Adipocyte (in vitro differentiated cells): ENCODE measurements at regions not wholly inside any gene's neighbourhood (a gene's known extent, or its start where the extent isn't known, plus 50 kb on each side); places are given as distances from the start of the nearest gene placed in this dataset.

Source experiments
- DNase-seq: peaks from one replicate; pipeline ENCODE4 v3.0.0-alpha.2; 2015; ENCODE audit warnings: low read depth
- H3K27me3 ChIP-seq: replicated peaks from 2 replicates; pipeline ENCODE4 v1.7.0; 2013; ENCODE audit warnings: mild to moderate bottlenecking, low read length, moderate library complexity; ENCODE audit not compliant: control insufficient read depth, insufficient read depth
- H3K36me3 ChIP-seq: 2 replicates; pipeline ENCODE4 v1.7.0; 2013; ENCODE audit warnings: low read length, mild to moderate bottlenecking, moderate library complexity; ENCODE audit not compliant: control insufficient read depth, insufficient read depth, severe bottlenecking
- H3K4me1 ChIP-seq: 2 replicates; pipeline ENCODE4 v1.7.0; 2013; ENCODE audit warnings: mild to moderate bottlenecking, low read length, moderate library complexity; ENCODE audit not compliant: control insufficient read depth, insufficient read depth
- H3K4me3 ChIP-seq: 2 replicates; pipeline ENCODE4 v1.7.0; 2013; ENCODE audit warnings: mild to moderate bottlenecking, low read length, moderate library complexity
- H3K9ac ChIP-seq: 2 replicates; pipeline ENCODE4 v1.7.0; 2013; ENCODE audit warnings: mild to moderate bottlenecking, low read length, moderate library complexity
- H3K9me3 ChIP-seq: 2 replicates; pipeline ENCODE4 v1.7.0; 2013; ENCODE audit warnings: mild to moderate bottlenecking, low read length, moderate library complexity; ENCODE audit not compliant: control insufficient read depth

GRCh38 chr13:40292108-40292507 lies 374.3 kb downstream of the FOXO1 start:
- no peak overlapping the region for H3K4me3 ChIP-seq
- no peak for DNase-seq
- H3K27me3 ChIP-seq = no peaks in the 10 kb centered on the region
- H3K9ac ChIP-seq = no peak overlapping the region
- H3K36me3 ChIP-seq = no peaks in the 10 kb centered on the region
- H3K9me3 ChIP-seq = peaks cover 21% of the 10 kb centered on the region
- H3K4me1 ChIP-seq = no peaks in the 10 kb centered on the region

- DNase-seq = no peak
- H3K27me3 ChIP-seq = no peaks in the 10 kb centered on the region
- H3K9ac ChIP-seq = no peak overlapping the region
- no peaks in the 10 kb centered on the region for H3K36me3 ChIP-seq
- peaks cover 22% of the 10 kb centered on the region for H3K9me3 ChIP-seq
- no peaks in the 10 kb centered on the region for H3K4me1 ChIP-seq
- no peak overlapping the region for H3K4me3 ChIP-seq
Observed at GRCh38 chr13:40292536-40292935, 373.9 kb downstream of the FOXO1 start.

GRCh38 chr13:40302351-40302750 lies 364.1 kb downstream of the FOXO1 start:
- peaks cover 9% of the 10 kb centered on the region for H3K4me1 ChIP-seq
- DNase-seq = no peak
- H3K9me3 ChIP-seq = peaks cover 30% of the 10 kb centered on the region
- no peak overlapping the region for H3K4me3 ChIP-seq
- H3K27me3 ChIP-seq = no peaks in the 10 kb centered on the region
- H3K9ac ChIP-seq = no peak overlapping the region
- H3K36me3 ChIP-seq = no peaks in the 10 kb centered on the region

DNA sequence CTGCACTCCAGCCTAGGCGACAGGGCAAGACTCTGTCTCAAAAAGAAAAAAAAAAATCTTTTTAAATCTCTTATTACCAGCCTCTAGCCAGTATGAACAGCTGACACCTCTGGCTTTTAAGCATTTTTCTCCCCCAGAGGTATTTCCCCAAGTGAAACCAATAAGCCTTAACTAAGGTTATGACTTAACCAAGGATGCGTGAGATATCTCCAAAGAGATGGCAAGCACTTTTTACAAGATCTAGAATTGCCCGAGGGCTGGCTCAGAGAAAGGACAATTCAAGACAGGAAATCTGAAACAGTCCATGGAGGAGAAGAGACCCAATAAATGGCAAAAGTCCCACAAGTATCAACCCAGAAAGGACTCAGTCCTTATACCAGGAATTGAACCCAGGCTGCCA lies 362.1 kb downstream of the FOXO1 start:
- peaks cover 31% of the 10 kb centered on the region for H3K9me3 ChIP-seq

DNA sequence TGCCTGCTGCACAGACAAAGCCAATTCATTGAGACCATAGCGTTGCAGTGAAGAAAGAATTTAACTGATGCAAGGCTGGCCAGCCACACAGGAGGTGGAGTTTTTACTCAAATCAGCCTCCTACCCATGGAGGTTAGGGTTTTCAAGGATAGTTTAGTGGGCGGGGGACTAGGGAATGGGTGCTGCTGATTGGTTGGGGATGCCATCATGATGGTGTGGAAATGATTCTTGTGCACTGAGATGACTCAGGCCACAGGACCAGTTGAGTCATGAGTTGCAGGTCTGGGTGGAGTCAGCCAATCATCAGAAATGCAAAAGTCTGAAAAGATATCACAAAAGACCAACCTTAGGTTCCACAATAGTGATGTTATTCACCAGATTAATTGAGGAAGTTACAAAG lies 359.6 kb downstream of the FOXO1 start:
- H3K9me3 ChIP-seq = peaks cover 29% of the 10 kb centered on the region

More for the DNA sequence above, 362.1 kb downstream of the FOXO1 start:
- H3K4me1 ChIP-seq = no peaks in the 10 kb centered on the region
- no peaks in the 10 kb centered on the region for H3K27me3 ChIP-seq
- H3K36me3 ChIP-seq = no peaks in the 10 kb centered on the region
- H3K9ac ChIP-seq = no peak overlapping the region
- no peak overlapping the region for H3K4me3 ChIP-seq
- no peak for DNase-seq

DNA sequence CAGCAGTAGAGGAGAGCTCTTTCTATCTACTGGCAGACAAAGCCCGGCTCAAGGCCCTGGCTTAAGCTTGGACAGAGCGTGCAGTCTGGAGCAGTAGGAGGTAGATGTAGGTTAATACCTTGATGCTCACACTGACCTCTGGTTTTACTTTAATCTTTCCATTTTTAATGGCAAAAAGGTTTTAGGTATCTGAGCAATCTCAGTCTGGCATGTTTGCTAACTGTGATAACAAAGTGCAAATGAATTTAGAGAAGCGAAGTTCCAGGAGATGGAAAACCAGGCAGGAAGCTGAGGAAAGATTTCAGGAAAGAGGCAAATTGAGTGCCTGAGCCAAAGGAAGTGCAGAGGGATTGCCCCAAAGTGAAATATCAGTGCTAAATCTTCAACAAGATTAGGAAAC lies 356.6 kb downstream of the FOXO1 start:
- Histone ChIP-seq H3K4me3 (no peak overlapping the region), H3K9me3 (peaks cover 13% of the 10 kb centered on the region), H3K36me3 (no peaks in the 10 kb centered on the region), H3K9ac (no peak overlapping the region), H3K4me1 (no peaks in the 10 kb centered on the region), H3K27me3 (no peaks in the 10 kb centered on the region)
- DNase-seq = no peak

More for the DNA sequence above, 359.6 kb downstream of the FOXO1 start:
- Histone ChIP-seq H3K4me1 (no peaks in the 10 kb centered on the region), H3K9ac (no peak overlapping the region), H3K4me3 (no peak overlapping the region), H3K27me3 (no peaks in the 10 kb centered on the region), H3K36me3 (no peaks in the 10 kb centered on the region)
- no peak for DNase-seq

GRCh38 chr13:40311356-40312101 lies 354.9 kb downstream of the FOXO1 start:
- no peak for DNase-seq

DNA sequence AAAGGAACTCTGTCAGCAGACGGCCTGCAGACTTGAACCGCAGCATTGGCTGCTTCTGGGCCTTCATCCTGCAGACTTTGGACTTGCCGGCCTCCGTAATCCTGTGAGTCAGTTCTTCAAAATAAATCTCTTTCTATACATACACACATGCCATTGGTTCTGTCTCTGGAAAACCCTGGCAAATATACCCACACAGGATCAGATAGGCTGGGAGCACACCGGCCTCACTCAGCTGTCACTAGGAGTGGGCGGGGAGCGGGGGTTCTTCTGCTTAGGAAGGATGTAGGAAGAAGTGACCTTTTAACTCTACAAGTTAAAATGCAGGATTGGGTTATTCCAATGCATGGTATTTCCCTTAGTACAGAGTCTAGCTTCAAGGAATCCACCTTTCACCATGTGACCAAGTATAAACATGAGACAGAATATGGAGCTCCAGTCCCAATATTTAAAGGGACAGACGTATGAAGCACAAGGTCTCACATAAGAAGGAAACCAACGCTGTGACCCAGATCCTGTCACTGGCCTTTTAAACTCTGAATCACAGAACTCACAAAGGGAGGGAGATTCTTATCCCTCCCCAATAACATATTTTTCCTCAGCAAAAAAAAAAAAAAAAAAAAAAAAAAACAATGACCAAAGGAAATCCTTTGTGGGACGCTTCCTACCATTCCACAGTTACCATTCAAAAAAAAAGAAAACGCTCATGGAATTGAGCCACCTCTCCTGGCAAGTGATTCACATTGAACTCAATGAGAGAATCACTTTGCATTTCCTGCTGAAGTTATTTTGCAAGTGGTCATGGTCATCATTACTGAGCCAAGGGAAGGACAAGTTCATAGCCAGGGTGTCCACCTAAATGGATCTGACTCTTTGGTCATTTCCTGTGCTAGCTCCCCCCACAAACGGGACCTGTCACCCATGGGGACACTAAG lies 352.9 kb downstream of the FOXO1 start:
- no peak overlapping the region for H3K4me3 ChIP-seq
- H3K4me1 ChIP-seq = no peaks in the 10 kb centered on the region
- no peak for DNase-seq
- H3K9ac ChIP-seq = no peak overlapping the region
- H3K9me3 ChIP-seq = no peaks in the 10 kb centered on the region
- no peaks in the 10 kb centered on the region for H3K36me3 ChIP-seq
- no peaks in the 10 kb centered on the region for H3K27me3 ChIP-seq

More at GRCh38 chr13:40311356-40312101, 354.9 kb downstream of the FOXO1 start:
- no peaks in the 10 kb centered on the region for H3K4me1 ChIP-seq
- H3K36me3 ChIP-seq = no peaks in the 10 kb centered on the region
- H3K4me3 ChIP-seq = no peak overlapping the region
- H3K27me3 ChIP-seq = no peaks in the 10 kb centered on the region
- peaks cover 9% of the 10 kb centered on the region for H3K9me3 ChIP-seq
- H3K9ac ChIP-seq = no peak overlapping the region

DNA sequence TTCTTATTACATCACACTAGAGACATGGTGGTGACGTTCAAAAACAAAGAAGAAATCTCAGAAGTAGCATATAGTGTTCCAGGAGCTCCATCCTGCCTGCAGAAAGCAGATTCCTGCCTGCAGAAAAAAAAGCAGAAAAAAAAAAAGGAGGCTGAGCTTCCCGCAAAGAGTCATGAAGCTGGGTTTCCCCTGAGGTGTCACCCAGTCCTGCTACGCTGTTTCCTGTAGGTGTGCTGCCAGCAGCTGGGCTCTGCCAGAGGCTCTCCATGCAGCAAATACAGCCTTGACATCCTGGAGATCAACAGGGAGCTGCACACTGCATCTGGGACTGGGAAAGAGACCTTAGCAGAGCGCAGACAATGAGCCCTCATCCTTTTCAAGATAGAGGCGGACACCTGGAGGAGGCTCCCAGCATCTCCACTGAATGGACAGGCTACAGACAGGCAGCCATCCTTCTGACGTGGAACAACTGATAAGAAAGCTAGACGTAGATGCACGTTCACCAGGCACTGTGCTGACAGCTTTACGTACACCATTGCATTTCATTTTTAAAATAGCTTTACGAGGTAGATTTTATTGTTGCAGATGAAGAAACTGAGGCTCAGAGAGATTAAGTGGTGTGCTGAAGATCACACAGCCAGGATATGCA lies 350.9 kb downstream of the FOXO1 start:
- no peak for DNase-seq
- H3K9ac ChIP-seq = no peak overlapping the region

GRCh38 chr13:40316301-40316700 lies 350.1 kb downstream of the FOXO1 start:
- Histone ChIP-seq H3K36me3 (no peaks in the 10 kb centered on the region), H3K9ac (no peak overlapping the region), H3K4me1 (no peaks in the 10 kb centered on the region), H3K27me3 (no peaks in the 10 kb centered on the region), H3K4me3 (no peak overlapping the region), H3K9me3 (no peaks in the 10 kb centered on the region)
- DNase-seq = no peak

More for the DNA sequence above, 350.9 kb downstream of the FOXO1 start:
- Histone ChIP-seq H3K4me1 (no peaks in the 10 kb centered on the region), H3K27me3 (no peaks in the 10 kb centered on the region), H3K4me3 (no peak overlapping the region), H3K36me3 (no peaks in the 10 kb centered on the region), H3K9me3 (no peaks in the 10 kb centered on the region)

GRCh38 chr13:40317980-40318327 lies 348.5 kb downstream of the FOXO1 start:
- no peaks in the 10 kb centered on the region for H3K36me3 ChIP-seq
- no peak overlapping the region for H3K4me3 ChIP-seq
- DNase-seq = no peak
- H3K4me1 ChIP-seq = no peaks in the 10 kb centered on the region
- no peaks in the 10 kb centered on the region for H3K27me3 ChIP-seq
- no peak overlapping the region for H3K9ac ChIP-seq
- peaks cover 6% of the 10 kb centered on the region for H3K9me3 ChIP-seq
